IMR-90 (cell line): ENCODE measurements at regions not wholly inside any gene's neighbourhood (a gene's known extent, or its start where the extent isn't known, plus 50 kb on each side); places are given as distances from the start of the nearest gene placed in this dataset.

Experiments used
- ATAC-seq: fragments of 200-7000 bp; cut with Tn5 transposase; 2 replicates; pipeline ENCODE4 v1.9.1; 2020; ENCODE audit warnings: low read depth, mild to moderate bottlenecking, moderate library complexity
- BruUV-seq: library from RNA; stranded (reverse); fragments of 400-500 nt; replicated peaks from 2 replicates; lab custom pipeline; 2021; lab: Mats Ljungman, UMichigan
- CTCF ChIA-PET: fragments of 300-600 bp; formaldehyde crosslinking; extraction: SDS; loops from one replicate; lab custom pipeline; 2021; ENCODE audit warnings: antibody characterized with exemption; lab: Yijun Ruan, JAX
- POLR2A ChIA-PET: fragments of 300-600 bp; sonication (Branson Sonifier 250); formaldehyde crosslinking; loops from one replicate; lab custom pipeline; 2022; ENCODE audit warnings: antibody characterized with exemption; ENCODE audit not compliant: unreplicated experiment; lab: Charles Lee
- DNase-seq: peaks from one replicate; pipeline ENCODE4 v3.0.0; 2013
- H2AFZ ChIP-seq: replicated peaks from 2 replicates; pipeline ENCODE3; 2013; ENCODE audit warnings: low read length, mild to moderate bottlenecking; ENCODE audit not compliant: poor library complexity
- H2AK5ac ChIP-seq: 2 replicates; pipeline ENCODE4 v1.6.1; 2013; ENCODE audit warnings: low read depth, low read length, inconsistent platforms
- H2AK9ac ChIP-seq: replicated peaks from 2 replicates; pipeline ENCODE3; 2013; ENCODE audit warnings: mild to moderate bottlenecking, low read depth, low read length, moderate library complexity; ENCODE audit not compliant: poor library complexity
- H2BK120ac ChIP-seq: 2 replicates; pipeline ENCODE4 v1.6.1; 2013; ENCODE audit warnings: low read depth, low read length, inconsistent platforms
- H2BK15ac ChIP-seq: 3 replicates; pipeline ENCODE4 v1.6.1; 2013; ENCODE audit warnings: low read depth, low read length, inconsistent platforms
- H2BK20ac ChIP-seq: 2 replicates; pipeline ENCODE4 v1.6.1; 2013; ENCODE audit warnings: low read depth, mild to moderate bottlenecking, inconsistent platforms, low read length, moderate library complexity
- H2BK5ac ChIP-seq: 2 replicates; pipeline ENCODE4 v1.6.1; 2013; ENCODE audit warnings: mild to moderate bottlenecking, low read depth, low read length, inconsistent platforms; ENCODE audit not compliant: poor library complexity, severe bottlenecking
- H3K14ac ChIP-seq: replicated peaks from 2 replicates; pipeline ENCODE4 v1.6.1; 2013; ENCODE audit warnings: low read depth, low read length, inconsistent platforms
- H3K18ac ChIP-seq: 2 replicates; pipeline ENCODE4 v1.6.1; 2013; ENCODE audit warnings: low read depth, low read length, control low read depth
- H3K23ac ChIP-seq: 2 replicates; pipeline ENCODE4 v1.6.1; 2013; ENCODE audit warnings: low read depth, low read length, inconsistent platforms
- H3K27ac ChIP-seq: 2 replicates; pipeline ENCODE4 v1.5.1; 2013; ENCODE audit warnings: mild to moderate bottlenecking, control low read depth, low read length; ENCODE audit not compliant: insufficient read depth
- H3K27me3 ChIP-seq: 2 replicates; pipeline ENCODE4 v1.6.1; 2013; ENCODE audit warnings: low read length; ENCODE audit not compliant: control insufficient read depth, insufficient read depth
- H3K36me3 ChIP-seq: 2 replicates; pipeline ENCODE4 v1.6.1; 2013; ENCODE audit warnings: low read length, mixed read lengths; ENCODE audit not compliant: control insufficient read depth, insufficient read depth
- H3K4ac ChIP-seq: 2 replicates; pipeline ENCODE4 v1.6.1; 2013; ENCODE audit warnings: low read depth, low read length, inconsistent platforms
- H3K4me1 ChIP-seq: 2 replicates; pipeline ENCODE4 v1.6.1; 2013; ENCODE audit warnings: low read length, mixed read lengths; ENCODE audit not compliant: control insufficient read depth, insufficient read depth
- H3K4me2 ChIP-seq: 2 replicates; pipeline ENCODE4 v1.6.1; 2013; ENCODE audit warnings: low read depth, mild to moderate bottlenecking, control low read depth, low read length, moderate library complexity
- H3K4me3 ChIP-seq: 2 replicates; pipeline ENCODE4 v1.5.1; 2013; ENCODE audit warnings: low read depth, mild to moderate bottlenecking, control low read depth, low read length, moderate library complexity; ENCODE audit not compliant: insufficient read depth
- H3K56ac ChIP-seq: 2 replicates; pipeline ENCODE4 v1.6.1; 2013; ENCODE audit warnings: low read length, inconsistent platforms; ENCODE audit not compliant: insufficient read depth; ENCODE audit errors: extremely low read depth
- H3K79me1 ChIP-seq, 2 experiments: 2 replicates each; pipeline ENCODE4 v1.6.1; 2013; ENCODE audit warnings: low read length in 2 of 2, inconsistent platforms in 1 of 2, low read depth in 1 of 2
- H3K9ac ChIP-seq: 2 replicates; pipeline ENCODE4 v1.6.1; 2013; ENCODE audit warnings: low read depth, low read length, control low read depth
- H3K9me1 ChIP-seq: 2 replicates; pipeline ENCODE4 v1.6.1; 2013; ENCODE audit warnings: low read length, inconsistent platforms; ENCODE audit not compliant: insufficient read depth
- H3K9me3 ChIP-seq: 2 replicates; pipeline ENCODE4 v1.6.1; 2013; ENCODE audit warnings: low read length; ENCODE audit not compliant: control insufficient read depth, insufficient read depth
- H4K20me1 ChIP-seq: 2 replicates; pipeline ENCODE4 v1.6.1; 2013; ENCODE audit warnings: low read length, inconsistent platforms; ENCODE audit not compliant: insufficient read depth
- H4K5ac ChIP-seq: 2 replicates; pipeline ENCODE4 v1.6.1; 2013; ENCODE audit warnings: mild to moderate bottlenecking, low read depth, low read length, control low read depth
- H4K8ac ChIP-seq, 2 experiments: 2 replicates each; pipeline ENCODE4 v1.6.1; 2013; ENCODE audit warnings: low read depth in 2 of 2, low read length in 2 of 2, control low read depth in 1 of 2, inconsistent platforms in 1 of 2
- H4K91ac ChIP-seq: 2 replicates; pipeline ENCODE4 v1.6.1; 2013; ENCODE audit warnings: low read depth, low read length, inconsistent platforms; ENCODE audit not compliant: insufficient read depth
- BHLHE40 ChIP-seq: fragments of 150-350 bp; IDR thresholded peaks from 2 replicates; pipeline ENCODE4 v1.6.1; 2016; ENCODE audit warnings: mild to moderate bottlenecking, low read depth, low read length
- CEBPB ChIP-seq: IDR thresholded peaks from 2 replicates; pipeline ENCODE4 v1.6.1; 2012; ENCODE audit warnings: low read depth, low read length, improper control_type of control experiment
- CHD1 ChIP-seq: IDR thresholded peaks from 2 replicates; pipeline ENCODE4 v1.6.1; 2012; ENCODE audit warnings: low read depth, low read length, improper control_type of control experiment
- CTCF ChIP-seq: conservative IDR thresholded peaks from 2 replicates; pipeline ENCODE4 v1.5.1; 2012; ENCODE audit warnings: mild to moderate bottlenecking, low read depth, low read length, improper control_type of control experiment
- ELK1 ChIP-seq: fragments of 150-350 bp; IDR thresholded peaks from 2 replicates; pipeline ENCODE4 v1.6.1; 2016; ENCODE audit warnings: low read depth, mild to moderate bottlenecking, low read length, moderate library complexity, borderline replicate concordance
- FOS ChIP-seq: fragments of 150-350 bp; IDR thresholded peaks from 2 replicates; pipeline ENCODE4 v1.6.1; 2016; ENCODE audit warnings: low read depth, low read length
- MAFK ChIP-seq: IDR thresholded peaks from 2 replicates; pipeline ENCODE4 v1.6.1; 2012; ENCODE audit warnings: low read depth, low read length, improper control_type of control experiment
- MAZ ChIP-seq: IDR thresholded peaks from 2 replicates; pipeline ENCODE4 v1.6.1; 2012; ENCODE audit warnings: low read depth, mild to moderate bottlenecking, low read length, improper control_type of control experiment, moderate library complexity, borderline replicate concordance
- MXI1 ChIP-seq: IDR thresholded peaks from 2 replicates; pipeline ENCODE4 v1.6.1; 2012; ENCODE audit warnings: low read depth, mild to moderate bottlenecking, low read length, moderate library complexity, borderline replicate concordance
- NFE2L2 ChIP-seq: fragments of 150-350 bp; IDR thresholded peaks from 2 replicates; pipeline ENCODE4 v1.6.1; 2016; ENCODE audit warnings: low read depth, mild to moderate bottlenecking, low read length
- POLR2A ChIP-seq: IDR thresholded peaks from 2 replicates; pipeline ENCODE4 v1.6.1; 2012; ENCODE audit warnings: mild to moderate bottlenecking, low read depth, low read length
- RAD21 ChIP-seq: IDR thresholded peaks from 2 replicates; pipeline ENCODE4 v1.6.1; 2012; ENCODE audit warnings: low read length, improper control_type of control experiment
- RCOR1 ChIP-seq: IDR thresholded peaks from 2 replicates; pipeline ENCODE4 v1.6.1; 2012; ENCODE audit warnings: mild to moderate bottlenecking, low read length, improper control_type of control experiment; ENCODE audit not compliant: insufficient replicate concordance
- RFX5 ChIP-seq: IDR thresholded peaks from 2 replicates; pipeline ENCODE4 v1.8.0; 2012; ENCODE audit warnings: low read depth, mild to moderate bottlenecking, low read length, moderate library complexity
- SMC3 ChIP-seq: fragments of 150-350 bp; IDR thresholded peaks from 2 replicates; pipeline ENCODE4 v1.6.1; 2016; ENCODE audit warnings: low read depth, mild to moderate bottlenecking, antibody characterized with exemption, low read length, moderate library complexity
- USF2 ChIP-seq: fragments of 150-350 bp; IDR thresholded peaks from 2 replicates; pipeline ENCODE4 v1.6.1; 2017; ENCODE audit warnings: mild to moderate bottlenecking, antibody characterized with exemption, low read length, low read depth
- WGBS, 2 experiments: methylation state at CpG; one replicate each; pipeline versions ENCODE4 v1.1.5 to v1.1.7; 2013; ENCODE audit warnings: missing lambda C conversion rate in 2 of 2; ENCODE audit not compliant: insufficient read length in 1 of 2; ENCODE audit errors: extremely low coverage in 2 of 2; 5-methylcytosine and 5-hydroxymethylcytosine counted together
- dilution Hi-C: fragments of 300-500 bp; cut with HindIII; formaldehyde crosslinking; loops from one replicate; pipeline ENCODE4 v1.14.3; 2018; ENCODE audit warnings: low sequenced_read_pairs; ENCODE audit not compliant: unreplicated experiment
- in situ Hi-C: fragments of 300-500 bp; cut with MboI; formaldehyde crosslinking; loops from 3 replicates; pipeline ENCODE4 v1.14.3; 2019; ENCODE audit warnings: low sequenced_read_pairs, inconsistent platforms, mixed read lengths
- intact Hi-C: fragments of 100-400 bp; cut with micrococcal nuclease; formaldehyde crosslinking; loops from 2 replicates; pipeline ENCODE4 v1.10.0; 2022

- in situ Hi-C loops = no loop called here
- dilution Hi-C loops = no loop called here
- DNase-seq = no peak
- no peak overlapping the region; the same call in 1 of the 2 replicates for H3K4me2 ChIP-seq
- H3K9me1 ChIP-seq = no peaks in the 10 kb centered on the region
- H3K23ac ChIP-seq = no peak overlapping the region
- no peaks in the 10 kb centered on the region for H3K9me3 ChIP-seq
- no peak overlapping the region for H4K5ac ChIP-seq
- no peak overlapping the region for H3K9ac ChIP-seq
- BruUV-seq = no TSS peak
- no peak overlapping the region for H2BK5ac ChIP-seq
- no peaks in the 10 kb centered on the region for H3K27me3 ChIP-seq
- no peak overlapping the region for H2BK120ac ChIP-seq
- POLR2A ChIA-PET = no interaction called here
- no peak overlapping the region for H2AK9ac ChIP-seq
- intact Hi-C loops = no loop called here
- no peak overlapping the region for H3K18ac ChIP-seq
- WGBS, 2 experiments = no CpG with 5 or more reads among the region's 4 CpGs
- no peak overlapping the region for H2AFZ ChIP-seq
- no peak overlapping the region for H2BK15ac ChIP-seq
- no peaks in the 10 kb centered on the region for H3K4me1 ChIP-seq
- no peak overlapping the region for H3K4me3 ChIP-seq
- H3K4ac ChIP-seq = no peak overlapping the region
- H3K56ac ChIP-seq = no peak overlapping the region
- no peak overlapping the region for H2AK5ac ChIP-seq
- H3K27ac ChIP-seq = no peak overlapping the region
- CTCF ChIA-PET = no interaction called here
- H4K91ac ChIP-seq = no peak overlapping the region
- TF ChIP-seq CHD1 (no peak), FOS (no peak), MAFK (no peak), MAZ (no peak), USF2 (no peak), CTCF (no peak), POLR2A (no peak), MXI1 (no peak), CEBPB (no peak), BHLHE40 (no peak), RCOR1 (no peak), RFX5 (no peak), SMC3 (no peak), NFE2L2 (no peak), ELK1 (no peak), RAD21 (no peak)
- no peaks in the 10 kb centered on the region for H3K36me3 ChIP-seq
- no peak overlapping the region for H2BK20ac ChIP-seq
- no peaks in the 10 kb centered on the region for H3K79me1 ChIP-seq
- no peaks in the 10 kb centered on the region for H4K20me1 ChIP-seq
- H3K14ac ChIP-seq = no peak overlapping the region
- no peak overlapping the region for H4K8ac ChIP-seq
- ATAC-seq = 0 out of 2 replicates have a peak, but pooled peaks have one; percentile 21
These were observed 414.5 kb downstream of the STK39 start for GRCh38 chr2:167832868-167833287.
